Gastroesophageal sphincter (tissue), 3 donors: ENCODE measurements at regions not wholly inside any gene's neighbourhood (a gene's known extent, or its start where the extent isn't known, plus 50 kb on each side); places are given as distances from the start of the nearest gene placed in this dataset.

Experiments
- CTCF ChIP-seq, 4 experiments: fragments of 200-600 bp in 2 of 4; fragments of 450-650 bp in 2 of 4; sonication (generic) in 1 of 4; IDR thresholded peaks; one replicate each; pipeline ENCODE4 v1.5.1; 2017 to 2019; ENCODE audit warnings: antibody characterized with exemption in 4 of 4, mild to moderate bottlenecking in 2 of 4, moderate library complexity in 2 of 4
- POLR2A ChIP-seq, 2 donors: fragments of 450-650 bp; IDR thresholded peaks; one replicate each; pipeline ENCODE4 v1.6.1; 2017; ENCODE audit warnings: antibody characterized with exemption in 2 of 2, mild to moderate bottlenecking in 2 of 2, moderate library complexity in 1 of 2

- TF ChIP-seq CTCF (IDR thresholded peaks at IDR 0.05), result no peak
- no peak for TF ChIP-seq POLR2A (IDR thresholded peaks at IDR 0.05)
Measured at GRCh38 chr7:4616116-4616515, 66.0 kb upstream of the FOXK1 start.
